NOMO-1 treated with DMSO at 0.1 percent for 48 hours (cell line): ENCODE measurements at regions not wholly inside any gene's neighbourhood (a gene's known extent, or its start where the extent isn't known, plus 50 kb on each side); places are given as distances from the start of the nearest gene placed in this dataset.
A peak's percentile ranks its signal among the peaks of the same experiment; 100 is the strongest.
"Not testable (repeated sequence)": the region's sequence is repeated elsewhere in the genome, so short reads cannot be mapped to it uniquely, and the experiment has no call there.

ENCODE experiments used
- DNase-seq: peaks from one replicate; lab custom pipeline; 2025; ENCODE audit not compliant: unreplicated experiment; lab: John Stamatoyannopoulos, UW

DNA sequence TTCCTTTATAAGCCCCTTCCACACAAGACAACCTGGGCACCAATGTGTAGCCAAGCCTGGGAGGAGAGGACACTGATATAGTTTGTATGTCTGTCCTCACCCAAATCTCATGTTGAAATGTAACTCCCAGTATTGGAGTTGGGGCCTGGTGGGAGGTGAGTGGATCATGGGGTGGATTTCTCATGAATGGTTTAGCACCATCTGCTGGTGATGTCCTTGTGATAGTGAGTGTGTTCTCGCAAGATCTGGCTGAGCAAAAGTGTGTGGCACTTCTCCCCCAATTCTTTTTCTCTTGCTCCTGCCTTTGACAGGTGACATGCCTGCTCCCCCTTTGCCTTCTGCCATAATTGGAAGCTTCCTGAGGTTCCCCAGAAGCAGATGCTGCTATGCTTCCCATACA, 135.8 kb downstream of the USP31 start:
- no peak for DNase-seq

DNA sequence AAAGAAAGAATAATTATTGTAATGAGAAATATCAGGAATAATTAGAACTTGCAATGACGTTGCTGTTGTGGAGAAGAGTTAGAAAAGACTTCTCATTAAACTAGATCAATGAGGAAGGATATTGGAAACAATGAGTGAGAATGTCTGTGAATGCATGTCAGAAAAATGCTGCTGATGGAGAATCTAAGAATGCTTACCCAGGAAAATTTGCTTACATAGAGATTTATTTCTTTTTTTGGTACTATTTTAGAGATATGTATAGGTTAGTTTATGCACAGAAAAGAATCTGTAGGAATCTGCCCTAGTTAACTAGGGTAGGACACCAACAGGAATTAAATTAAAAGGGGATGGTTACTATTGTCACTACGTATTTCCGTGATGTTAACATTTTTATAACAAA, 140.2 kb downstream of the USP31 start:
- DNase-seq = no peak

DNA sequence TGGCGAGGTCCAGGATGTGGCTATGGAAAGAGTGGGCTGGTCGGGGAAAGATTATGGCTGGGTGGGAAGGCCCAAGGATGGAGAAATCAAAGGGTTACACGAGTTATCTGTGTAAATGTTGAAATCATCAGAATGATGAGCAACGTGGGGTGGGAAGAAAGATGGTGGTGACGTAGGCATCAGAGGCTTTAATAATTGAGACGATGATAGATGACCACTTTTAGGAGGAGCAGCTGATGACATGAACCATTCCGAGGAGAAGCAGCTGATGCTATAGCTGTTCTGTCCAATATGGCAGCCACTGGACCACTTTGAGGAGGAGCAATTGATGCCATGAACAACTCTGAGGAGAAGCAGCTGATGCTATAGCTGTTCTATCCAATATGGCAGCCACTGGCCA, 141.2 kb downstream of the USP31 start:
- DNase-seq = no peak

DNA sequence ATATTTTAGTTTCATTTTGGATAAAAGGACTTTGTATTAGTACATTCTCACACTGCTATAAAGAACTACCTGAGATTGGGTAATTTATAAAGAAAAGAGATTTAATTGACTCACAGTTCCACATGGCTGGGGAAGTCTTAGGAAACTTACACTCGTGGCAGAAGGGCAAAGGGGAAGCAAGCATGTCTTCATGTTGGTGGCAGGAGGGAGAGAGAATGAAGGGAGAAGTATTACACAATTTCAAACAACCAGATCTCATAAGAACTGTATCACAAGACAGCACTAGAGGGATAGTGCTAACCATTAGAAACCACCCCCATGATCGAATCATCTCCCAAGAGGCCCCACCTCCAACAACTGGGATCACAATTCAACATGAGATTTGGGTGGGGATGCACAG, 142.9 kb downstream of the USP31 start:
- DNase-seq = peak; percentile 49

GRCh38 chr16:23005951-23006350, 143.3 kb downstream of the USP31 start:
- DNase-seq = no peak

DNA sequence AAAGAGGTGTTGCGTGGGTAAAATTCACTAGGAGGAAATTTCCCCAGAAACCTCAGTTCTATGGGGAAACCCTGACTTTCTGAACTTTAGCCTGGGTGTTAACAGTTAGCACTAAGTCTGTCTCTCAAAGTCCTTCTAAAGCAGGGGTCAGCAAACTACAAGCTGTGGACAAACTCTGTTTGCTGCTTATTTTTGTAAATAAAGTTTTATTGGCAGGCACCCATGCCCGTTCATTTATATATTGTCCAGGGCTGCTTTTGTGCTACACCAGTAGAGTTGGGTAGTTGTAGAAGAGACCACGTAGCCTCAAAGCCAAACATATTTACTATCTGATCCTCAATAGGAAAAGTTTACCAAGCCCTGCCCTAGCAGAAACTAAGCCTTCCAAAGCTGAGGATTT, 159.7 kb downstream of the USP31 start:
- no peak for DNase-seq

GRCh38 chr16:22983614-22984013, 165.6 kb downstream of the USP31 start:
- no peak for DNase-seq

DNA sequence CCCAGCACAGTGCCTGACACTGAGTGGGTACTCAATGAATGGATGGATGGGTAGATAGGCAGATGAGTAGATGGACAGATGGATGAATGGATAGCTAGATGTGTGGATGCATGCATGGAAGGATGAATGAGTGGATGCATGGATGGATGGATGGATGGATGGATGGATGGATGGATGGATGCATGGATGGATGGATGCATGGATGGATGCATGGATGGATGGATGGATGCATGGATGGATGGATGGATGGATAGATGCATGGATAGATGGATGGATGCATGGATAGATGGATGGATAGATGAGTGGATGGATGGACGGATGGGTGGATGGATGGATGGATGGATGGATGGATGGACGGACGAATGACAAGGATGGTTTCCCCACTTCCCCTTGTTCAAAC, 166.6 kb downstream of the HS3ST2 start:
- not testable (repeated sequence) for DNase-seq

GRCh38 chr16:22979038-22979437, 165.1 kb downstream of the HS3ST2 start:
- no peak for DNase-seq

DNA sequence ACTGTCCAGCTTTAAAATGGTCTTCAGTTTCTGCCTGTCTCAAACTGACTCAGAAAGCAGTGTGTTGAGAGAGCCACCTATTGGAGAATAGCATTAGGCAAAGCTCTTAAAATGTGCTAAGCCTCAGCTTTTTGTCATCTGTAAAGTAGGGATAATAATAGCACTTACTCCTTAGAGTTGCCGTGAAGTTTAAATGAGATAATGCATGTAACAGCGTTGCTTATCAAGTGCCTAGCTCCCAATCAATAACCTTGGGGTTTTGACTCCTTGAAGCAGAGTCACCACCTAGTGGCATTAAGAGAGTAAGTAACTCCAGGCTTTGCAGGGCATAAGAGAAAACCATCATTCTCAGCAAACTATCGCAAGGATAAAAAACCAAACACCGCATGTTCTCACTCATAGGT, 163.3 kb downstream of the HS3ST2 start:
- DNase-seq = peak; percentile 15

GRCh38 chr16:22973522-22973921, 159.6 kb downstream of the HS3ST2 start:
- no peak for DNase-seq

DNA sequence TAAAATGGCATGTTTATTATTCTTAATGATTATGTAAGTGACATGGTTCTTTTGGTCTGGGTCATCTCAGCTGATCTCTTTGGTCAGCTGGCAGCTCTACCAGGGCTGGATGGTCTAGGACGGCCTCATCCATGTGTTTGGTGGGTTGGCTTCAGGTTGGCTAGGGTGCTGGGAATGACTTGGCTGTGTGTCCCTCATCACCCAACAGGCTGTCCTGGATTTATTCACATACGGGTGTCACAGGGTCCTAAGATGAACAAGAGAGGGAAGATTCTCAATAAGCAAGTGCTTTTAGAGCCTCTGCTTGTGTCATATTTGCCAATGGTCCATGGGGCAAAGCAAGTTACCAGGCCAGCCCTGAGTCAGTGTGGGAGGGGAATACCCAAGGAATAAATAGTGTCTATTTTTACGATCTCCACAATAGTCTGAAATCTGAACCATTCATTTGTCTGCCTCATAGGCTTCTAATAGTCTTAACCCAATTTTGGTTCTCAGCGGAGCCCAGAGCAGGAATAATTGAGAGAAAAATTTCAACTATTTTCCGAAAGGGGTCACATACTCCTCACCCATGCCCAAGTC, 157.5 kb downstream of the HS3ST2 start:
- DNase-seq = no peak

- no peak for DNase-seq
Observed at GRCh38 chr16:22970209-22970865, 156.4 kb downstream of the HS3ST2 start.

- DNase-seq = no peak
Observed at GRCh38 chr16:22969567-22969966, 155.6 kb downstream of the HS3ST2 start.

GRCh38 chr16:22968931-22969330, 155.0 kb downstream of the HS3ST2 start:
- no peak for DNase-seq

DNA sequence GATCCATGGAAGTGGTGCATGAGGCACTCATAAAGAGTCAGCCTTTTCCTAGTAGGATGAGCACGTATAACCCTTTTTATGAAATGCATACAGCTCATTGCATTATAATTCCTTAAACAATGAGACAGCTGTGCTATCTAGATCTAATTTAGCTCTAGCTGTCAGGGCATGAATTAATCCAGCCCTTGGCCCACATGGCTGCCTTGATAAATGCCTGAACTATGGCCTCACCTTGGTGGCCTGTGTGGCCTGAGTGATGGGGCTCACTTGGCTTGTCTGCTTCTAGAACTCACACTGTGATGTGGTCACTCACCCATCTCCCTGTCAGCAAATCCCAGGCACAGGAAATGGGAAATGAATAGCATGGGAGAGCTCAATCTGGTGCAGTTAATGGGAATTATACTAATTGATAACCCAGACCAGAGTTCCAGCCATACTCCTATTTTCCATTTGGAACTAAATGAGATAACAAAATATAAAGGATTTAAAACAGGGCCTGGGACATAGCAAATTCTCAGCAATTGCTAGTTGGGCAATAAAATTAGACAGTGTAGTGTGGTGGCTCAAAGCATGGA, 153.6 kb downstream of the HS3ST2 start:
- no peak for DNase-seq
